ENCODE measurements at regions not wholly inside any gene's neighbourhood (a gene's known extent, or its start where the extent isn't known, plus 50 kb on each side); places are given as distances from the start of the nearest gene placed in this dataset.

DNA sequence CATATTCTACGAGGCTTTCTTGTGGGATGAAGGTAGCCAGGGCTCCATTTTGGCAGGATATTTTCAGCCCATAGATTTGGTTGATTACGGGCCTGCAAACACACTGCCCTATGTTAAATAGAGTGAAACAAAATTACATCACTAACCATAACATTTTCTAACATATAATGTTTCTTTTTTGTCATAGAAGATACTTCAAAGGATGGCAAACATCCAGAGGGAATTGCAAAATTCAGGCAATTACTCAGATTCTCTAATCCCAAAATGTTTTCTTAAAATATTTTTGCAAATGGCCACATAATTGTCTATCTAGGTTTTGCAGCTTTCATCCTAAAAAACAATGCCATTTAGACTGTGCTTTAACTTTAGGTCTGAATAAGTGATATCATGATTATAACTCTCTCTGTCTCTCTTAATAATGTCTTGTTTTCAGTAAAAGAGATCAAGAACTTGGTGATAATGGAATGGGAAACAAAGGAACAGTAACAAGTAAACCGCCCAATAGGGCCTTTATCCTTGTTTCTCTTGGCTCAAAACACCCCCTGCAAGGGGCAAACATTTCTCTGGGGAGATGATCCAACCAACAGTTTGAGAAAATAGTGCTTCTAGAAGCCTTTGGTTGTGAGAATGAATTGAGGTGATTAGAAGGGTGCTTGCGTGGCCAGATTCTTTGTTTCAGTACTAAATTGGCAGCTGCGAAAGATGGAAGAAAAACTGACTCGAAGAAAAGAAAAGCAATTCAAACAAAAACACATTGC is 54.4 kb upstream of the BTG1 start:
- Mint-ChIP-seq H3K4me1 (peaks cover 0 to 5% (median 0%) of the 10 kb centered on the region in 3 donors), H3K4me3 (no peak overlapping the region), H3K27me3 (no peaks in the 10 kb centered on the region), H3K36me3 (no peaks in the 10 kb centered on the region), H3K27ac (peak overlapping the region in 1 of 3 donors; percentile 54), H3K9me3 (no peaks in the 10 kb centered on the region)

DNA sequence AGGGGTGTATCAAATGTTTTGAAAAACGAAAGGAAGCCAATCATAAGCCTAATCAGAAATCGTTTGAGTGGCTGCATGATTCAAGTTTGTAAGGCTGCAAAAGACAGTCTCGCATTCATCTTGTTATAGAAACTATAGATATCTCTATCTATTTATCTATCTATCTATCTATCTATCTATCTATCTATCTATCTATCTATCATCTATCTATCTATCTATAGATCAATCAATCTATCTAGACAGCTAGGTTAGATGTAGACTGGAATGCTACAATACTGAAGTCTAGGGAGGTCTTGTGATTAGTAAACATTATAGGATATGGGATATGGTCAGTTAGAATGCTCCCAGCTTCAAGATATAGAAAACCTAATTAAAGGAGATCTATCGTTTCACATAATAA is 52.2 kb upstream of the BTG1 start:
- H3K36me3 Mint-ChIP-seq = peaks cover 2% of the 10 kb centered on the region
- H3K4me1 Mint-ChIP-seq = peaks cover 5% of the 10 kb centered on the region in 3 donors
- H3K4me3 Mint-ChIP-seq = no peak overlapping the region
- H3K9me3 Mint-ChIP-seq = no peaks in the 10 kb centered on the region
- H3K27me3 Mint-ChIP-seq = no peaks in the 10 kb centered on the region
- H3K27ac Mint-ChIP-seq = no peak overlapping the region

GRCh38 chr12:92196368-92196767 is 50.7 kb upstream of the BTG1 start:
- Mint-ChIP-seq H3K4me3 (no peak overlapping the region), H3K36me3 (peaks cover 2% of the 10 kb centered on the region), H3K4me1 (peaks cover 7 to 11% (median 10%) of the 10 kb centered on the region in 3 donors), H3K27me3 (no peaks in the 10 kb centered on the region), H3K27ac (no peak overlapping the region), H3K9me3 (no peaks in the 10 kb centered on the region)

Data from IgD-negative memory B cell (primary cell).